WI38 (cell line): ENCODE measurements at regions not wholly inside any gene's neighbourhood (a gene's known extent, or its start where the extent isn't known, plus 50 kb on each side); places are given as distances from the start of the nearest gene placed in this dataset.

Experiments
- H3K4me3 ChIP-seq: 2 replicates; pipeline ENCODE4 v1.5.1; 2011; ENCODE audit warnings: low read depth, mild to moderate bottlenecking, control low read depth, low read length
- TF ChIP-seq, protein P1 (sequence below): IDR thresholded peaks from 2 replicates; pipeline ENCODE4 v1.5.1; 2012; ENCODE audit warnings: low read depth, mild to moderate bottlenecking, control low read depth, low read length

DNA sequence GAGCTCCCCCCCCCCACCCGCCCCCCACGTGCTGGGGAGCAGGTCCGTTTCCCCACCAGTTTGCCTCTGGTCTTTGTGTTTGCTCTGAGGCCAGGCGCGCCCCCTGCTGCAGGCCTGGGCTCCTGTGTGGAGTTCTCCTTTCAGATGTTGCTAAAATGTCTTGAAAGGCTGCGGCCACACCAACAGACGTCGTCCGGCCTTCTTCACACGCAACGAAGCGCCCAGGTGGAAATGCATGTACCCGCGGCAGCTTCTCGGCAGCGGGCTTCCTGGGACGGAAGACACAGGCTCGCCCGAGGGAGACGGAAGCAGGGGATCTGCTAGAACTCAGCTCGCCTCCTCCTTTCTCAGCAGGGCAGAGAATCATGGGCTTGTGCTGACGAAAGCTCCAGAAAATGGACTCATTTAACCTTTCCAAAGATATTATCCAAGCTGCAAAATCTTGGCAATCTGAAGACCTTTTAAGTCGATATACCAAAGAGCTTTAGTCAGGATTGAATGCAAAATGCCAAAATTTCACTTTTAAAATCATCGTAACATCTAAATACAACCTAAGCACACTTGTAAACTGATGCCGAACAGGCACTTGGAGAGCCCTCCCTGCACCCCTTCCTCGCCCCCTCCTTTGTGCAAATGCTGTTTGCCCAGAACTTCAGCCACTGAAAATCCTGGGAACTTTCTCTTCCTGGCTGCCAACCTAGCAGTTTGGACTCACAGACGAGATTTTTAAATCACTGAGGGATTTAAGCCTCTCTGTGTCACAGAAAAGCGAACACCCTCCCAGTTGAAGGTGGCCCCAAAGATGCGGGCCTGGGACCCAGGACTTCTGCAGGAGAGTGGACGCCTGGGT, 125.5 kb upstream of the ZNF516 start:
- TF ChIP-seq, protein P1, sequence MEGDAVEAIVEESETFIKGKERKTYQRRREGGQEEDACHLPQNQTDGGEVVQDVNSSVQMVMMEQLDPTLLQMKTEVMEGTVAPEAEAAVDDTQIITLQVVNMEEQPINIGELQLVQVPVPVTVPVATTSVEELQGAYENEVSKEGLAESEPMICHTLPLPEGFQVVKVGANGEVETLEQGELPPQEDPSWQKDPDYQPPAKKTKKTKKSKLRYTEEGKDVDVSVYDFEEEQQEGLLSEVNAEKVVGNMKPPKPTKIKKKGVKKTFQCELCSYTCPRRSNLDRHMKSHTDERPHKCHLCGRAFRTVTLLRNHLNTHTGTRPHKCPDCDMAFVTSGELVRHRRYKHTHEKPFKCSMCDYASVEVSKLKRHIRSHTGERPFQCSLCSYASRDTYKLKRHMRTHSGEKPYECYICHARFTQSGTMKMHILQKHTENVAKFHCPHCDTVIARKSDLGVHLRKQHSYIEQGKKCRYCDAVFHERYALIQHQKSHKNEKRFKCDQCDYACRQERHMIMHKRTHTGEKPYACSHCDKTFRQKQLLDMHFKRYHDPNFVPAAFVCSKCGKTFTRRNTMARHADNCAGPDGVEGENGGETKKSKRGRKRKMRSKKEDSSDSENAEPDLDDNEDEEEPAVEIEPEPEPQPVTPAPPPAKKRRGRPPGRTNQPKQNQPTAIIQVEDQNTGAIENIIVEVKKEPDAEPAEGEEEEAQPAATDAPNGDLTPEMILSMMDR, result peak; percentile 64
- H3K4me3 ChIP-seq, result peak overlapping the region; percentile 35

DNA sequence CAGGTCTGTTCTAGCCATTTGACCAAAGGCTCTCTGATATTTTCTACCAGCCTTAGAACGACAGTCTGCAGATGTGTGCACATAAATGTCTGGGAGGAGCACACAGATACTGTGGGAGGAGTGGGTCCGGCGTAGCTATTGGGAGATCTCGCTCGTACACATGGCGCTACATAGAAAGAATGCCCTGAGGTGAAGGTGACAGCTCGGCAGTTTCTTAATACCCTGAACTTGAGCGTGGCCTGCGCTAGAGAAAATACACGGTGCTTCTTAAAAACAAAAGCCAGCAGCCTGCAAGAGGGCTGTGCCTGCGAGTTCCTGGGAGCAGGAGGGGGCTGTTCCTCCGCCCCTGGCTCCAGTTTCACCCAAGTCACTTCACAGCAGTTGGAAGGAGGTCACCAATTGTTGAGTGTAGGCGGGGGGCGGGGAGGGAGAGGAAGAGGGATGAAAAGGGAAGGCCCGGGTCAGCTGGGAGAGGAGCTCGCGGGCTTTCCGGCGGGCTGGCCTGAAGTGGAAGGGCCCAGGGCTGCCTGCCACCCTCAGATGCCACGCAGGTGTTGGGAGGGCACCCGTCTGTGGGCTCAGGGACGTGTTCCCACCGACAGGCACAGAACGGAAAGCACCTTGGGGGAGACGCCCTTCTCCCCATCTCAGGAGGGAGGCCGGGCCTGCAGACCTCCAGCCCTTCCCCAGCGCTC, 124.7 kb upstream of the ZNF516 start:
- H3K4me3 ChIP-seq, result peak overlapping the region; percentile 35
- TF ChIP-seq, protein P1, result no peak

DNA sequence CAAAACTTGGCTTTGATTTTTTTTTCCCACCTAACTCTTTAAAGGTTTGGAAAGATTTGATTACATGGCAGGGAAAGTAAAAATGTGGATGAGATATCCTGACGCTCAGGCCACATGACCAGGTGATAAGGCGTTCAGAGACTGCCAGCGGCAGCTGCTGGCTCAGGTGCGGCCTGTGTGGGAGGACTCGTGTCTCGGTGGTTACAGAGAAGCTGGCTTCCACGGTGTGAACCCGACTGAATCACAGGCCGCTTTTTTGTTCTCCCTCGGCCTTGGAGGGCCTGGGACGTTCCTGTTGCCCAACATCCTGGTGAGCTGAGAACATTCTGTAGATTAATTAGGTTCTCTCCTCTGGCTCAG, 124.2 kb upstream of the ZNF516 start:
- TF ChIP-seq, protein P1, result no peak
- no peak overlapping the region for H3K4me3 ChIP-seq

DNA sequence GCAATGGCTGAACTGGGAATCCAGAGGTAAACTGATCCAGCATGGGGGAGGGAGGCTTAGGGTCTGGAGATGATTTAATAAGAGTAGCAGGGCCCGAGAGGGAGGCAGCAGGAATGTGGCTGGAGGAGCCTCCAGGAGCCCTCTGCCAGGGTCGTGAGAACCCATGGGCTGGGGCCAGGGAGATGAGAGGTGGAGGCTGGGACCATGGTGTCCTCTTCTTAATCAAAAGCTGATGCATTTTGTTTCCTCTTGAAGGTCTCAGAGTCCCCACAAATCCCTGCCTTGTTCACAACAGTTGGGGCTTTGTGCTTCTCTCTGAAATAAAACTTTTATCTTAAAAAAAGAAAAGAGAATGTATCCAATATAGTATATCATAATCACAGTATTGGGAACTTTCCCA, 123.7 kb upstream of the ZNF516 start:
- TF ChIP-seq, protein P1, result no peak

DNA sequence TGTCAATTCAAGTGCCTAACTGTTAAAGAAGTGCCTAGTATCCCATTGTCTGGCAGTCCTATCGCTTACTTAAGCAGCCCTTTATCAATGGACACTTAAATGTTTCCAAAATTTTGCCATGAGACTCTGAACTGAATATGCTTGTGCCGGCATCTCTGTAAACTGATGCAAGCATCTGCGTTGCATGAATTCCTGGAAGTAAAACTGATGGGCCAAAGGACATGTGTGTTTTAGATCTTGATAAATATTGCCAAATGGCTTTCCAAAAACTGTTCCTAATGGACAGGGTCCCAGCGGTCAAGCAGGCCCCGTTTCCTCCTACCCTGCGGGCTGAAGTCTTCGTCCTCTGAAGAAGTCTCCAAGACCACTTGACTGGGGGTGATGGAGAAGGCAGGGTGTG, 121.3 kb upstream of the ZNF516 start:
- TF ChIP-seq, protein P1, result no peak
- H3K4me3 ChIP-seq, result no peak overlapping the region

More for the DNA sequence above, 123.7 kb upstream of the ZNF516 start:
- no peak overlapping the region for H3K4me3 ChIP-seq

DNA sequence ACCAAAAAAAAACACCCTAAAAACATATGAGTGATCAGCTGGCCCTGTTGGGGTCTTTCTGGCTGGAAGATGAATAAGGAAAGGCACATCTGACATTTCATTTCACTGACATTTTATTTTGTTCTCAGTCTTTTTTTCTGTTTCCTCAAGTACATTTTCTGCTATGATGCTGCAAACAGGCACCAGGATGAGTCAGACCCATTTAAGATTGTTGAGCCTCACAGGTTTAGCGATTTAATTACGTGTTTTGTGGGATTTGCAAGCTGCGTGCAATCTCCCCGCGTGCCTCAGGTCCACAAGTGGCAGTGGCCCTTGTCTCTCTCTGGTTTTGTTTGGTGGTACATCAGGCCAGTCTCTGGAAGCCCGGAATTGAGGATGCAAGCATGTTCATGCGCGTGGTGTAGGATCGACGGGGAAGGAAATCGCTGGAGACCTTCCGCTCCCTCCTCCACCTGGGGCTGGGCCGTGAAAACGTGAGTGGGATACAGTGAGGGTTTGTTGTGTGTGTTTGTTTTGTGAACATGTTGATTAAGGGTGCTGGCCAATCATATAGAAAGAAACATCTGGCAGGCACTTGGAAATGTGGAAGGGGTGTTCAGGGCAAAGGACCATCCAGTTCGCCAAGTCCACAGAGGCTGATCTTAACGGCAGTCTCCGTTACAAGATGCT, 120.2 kb upstream of the ZNF516 start:
- H3K4me3 ChIP-seq, result no peak overlapping the region
- TF ChIP-seq, protein P1, result no peak

DNA sequence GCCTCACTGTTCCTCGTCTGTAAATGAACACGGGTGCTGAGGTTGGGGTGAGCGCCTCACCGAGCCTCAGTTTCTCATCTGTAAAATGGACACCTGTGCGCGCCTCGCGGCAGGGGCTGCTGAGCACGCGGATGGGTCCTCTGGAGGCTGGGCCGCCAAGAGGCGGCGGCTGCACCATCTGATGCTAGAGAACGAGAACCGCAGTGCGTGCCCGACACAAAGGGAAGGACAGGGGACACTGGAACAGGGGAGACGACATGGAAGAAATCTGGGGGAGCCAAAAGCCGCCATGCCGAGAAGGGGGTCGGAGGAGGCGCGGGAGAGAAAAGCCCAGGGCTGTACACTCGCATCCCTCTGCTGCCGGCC, 118.7 kb upstream of the ZNF516 start:
- H3K4me3 ChIP-seq, result no peak overlapping the region
- TF ChIP-seq, protein P1, result no peak
